NCI-H187 (cell line): ENCODE measurements at regions not wholly inside any gene's neighbourhood (a gene's known extent, or its start where the extent isn't known, plus 50 kb on each side); places are given as distances from the start of the nearest gene placed in this dataset.

Experiments
- DNase-seq, 2 experiments: peaks; one replicate each; lab custom pipeline; 2025; lab: John Stamatoyannopoulos, UW

GRCh38 chr4:152112887-152113286 is 352.1 kb upstream of the GATB start:
- no peak for DNase-seq

DNA sequence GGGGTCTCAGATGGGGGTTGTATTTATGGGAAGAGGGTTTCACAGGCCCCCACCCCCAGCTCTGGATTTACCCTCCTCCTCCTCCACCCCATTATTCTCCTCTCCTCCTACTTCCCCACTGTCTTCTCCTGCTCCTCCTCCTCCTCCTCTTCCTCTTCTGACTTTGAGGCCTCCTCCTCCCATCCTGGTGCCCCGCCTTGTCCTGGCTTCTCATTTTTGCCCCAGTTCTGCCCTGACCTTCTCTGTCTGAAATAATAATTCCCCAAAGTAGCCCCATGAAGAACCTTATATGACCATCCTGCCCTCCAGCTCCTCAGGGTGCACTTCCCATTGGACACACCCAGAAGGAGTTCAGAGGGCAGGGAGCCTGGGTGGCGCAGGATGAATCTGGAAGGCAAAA is 351.4 kb upstream of the GATB start:
- no peak for DNase-seq

- DNase-seq, result no peak
Measured at GRCh38 chr4:152110780-152111179, 350.0 kb upstream of the GATB start.

DNA sequence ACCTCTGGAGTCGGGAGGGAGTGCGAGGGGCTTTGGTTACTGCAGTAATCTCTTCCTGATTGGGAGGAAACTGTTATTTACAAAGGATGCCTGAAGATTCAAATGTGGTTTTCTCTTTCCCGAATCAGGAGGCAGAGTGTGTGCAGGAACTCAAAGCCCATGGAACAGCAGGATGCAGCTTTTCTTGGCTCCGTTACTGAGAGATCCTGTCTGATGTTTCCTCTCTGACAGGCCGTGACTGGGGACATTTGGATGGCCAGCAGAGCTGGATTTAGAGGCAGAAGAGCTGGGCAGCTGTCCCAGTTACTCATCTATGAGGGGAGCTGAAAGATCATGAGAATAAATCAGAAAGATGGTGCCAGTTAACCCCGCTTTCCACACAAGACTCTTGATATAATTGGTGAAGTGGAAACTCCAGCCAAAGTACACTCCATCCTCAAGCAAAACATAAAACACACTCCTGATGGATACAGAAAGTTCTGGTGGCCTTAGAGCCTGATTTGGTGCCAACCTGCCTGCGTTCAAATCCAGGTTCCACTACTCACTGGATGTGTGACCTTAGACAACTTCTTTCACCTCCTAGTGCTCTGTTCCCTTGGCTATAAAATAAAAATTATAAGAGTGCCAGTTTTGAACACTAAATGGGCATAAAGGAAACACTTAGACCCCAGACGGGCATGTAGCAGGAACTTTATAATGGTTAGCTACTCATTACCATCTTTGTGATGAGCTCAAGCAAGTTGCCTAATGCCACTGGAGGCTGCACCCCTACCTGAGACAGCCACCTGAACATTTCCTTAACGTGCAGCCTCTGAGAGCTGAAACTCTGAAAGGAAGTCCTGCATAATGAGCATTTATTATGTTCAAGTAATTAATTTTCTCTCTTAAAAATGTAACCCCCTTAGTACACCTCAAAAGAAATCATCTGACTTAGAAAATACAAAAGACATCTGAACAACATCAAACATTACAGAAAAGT is 349.0 kb upstream of the GATB start:
- DNase-seq, result no peak

GRCh38 chr4:152107736-152108500 is 347.1 kb upstream of the GATB start:
- no peak for DNase-seq

DNA sequence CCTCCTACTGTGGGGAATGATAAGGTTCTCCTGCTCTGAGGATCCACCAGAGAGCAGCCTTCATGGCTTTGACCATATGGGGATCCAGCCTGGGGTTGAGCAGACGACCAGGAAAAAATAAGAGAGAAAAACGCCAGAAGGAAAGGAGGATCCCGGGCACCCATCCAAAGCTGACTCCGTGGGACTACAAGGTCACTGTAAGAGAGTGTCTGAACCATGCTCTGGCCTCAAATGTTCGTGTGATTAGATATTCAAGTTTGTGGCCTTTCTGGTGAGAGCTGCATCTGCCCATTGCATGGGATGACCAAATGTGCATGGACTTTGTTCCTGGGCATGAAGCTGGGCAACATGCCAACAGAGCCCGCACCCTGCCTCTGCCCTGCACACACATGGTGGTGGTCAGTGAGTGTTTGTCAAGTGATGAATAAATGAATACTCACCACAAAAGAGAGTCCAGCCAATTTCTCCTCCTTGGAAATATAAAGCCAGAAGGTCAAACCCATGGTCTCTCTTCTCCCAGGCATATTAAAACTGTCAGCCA is 346.0 kb upstream of the GATB start:
- no peak for DNase-seq

DNA sequence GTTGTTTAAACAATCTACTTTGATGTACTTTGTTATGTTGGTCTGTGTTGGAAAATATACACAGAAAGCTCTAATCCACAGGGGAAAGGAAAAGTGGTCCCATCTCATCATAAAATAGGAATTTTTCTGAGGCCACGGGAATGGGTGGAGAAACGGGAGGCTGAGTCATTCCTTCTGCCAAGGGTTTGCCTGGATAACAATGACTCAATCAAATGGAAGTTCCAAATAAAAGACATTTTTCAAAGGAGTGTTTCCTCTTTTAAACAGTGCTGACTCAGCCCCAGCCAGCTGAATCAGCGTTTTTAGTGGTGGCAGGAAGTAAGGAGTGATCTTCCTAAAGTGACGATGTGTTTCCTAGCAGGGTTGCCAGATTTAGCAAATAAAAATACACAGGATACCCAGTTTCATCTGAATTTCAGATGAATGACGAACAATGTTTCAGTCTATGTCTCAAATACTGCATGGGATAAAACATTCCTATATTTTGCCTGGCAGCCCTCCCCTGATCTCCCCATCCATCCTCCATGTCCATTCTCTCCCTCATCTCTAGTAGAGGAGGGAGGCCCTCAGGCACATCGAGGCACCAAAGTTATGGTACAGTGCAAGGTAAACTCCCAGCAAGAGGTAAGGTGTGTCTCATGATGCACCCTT is 345.4 kb upstream of the GATB start:
- no peak for DNase-seq

DNA sequence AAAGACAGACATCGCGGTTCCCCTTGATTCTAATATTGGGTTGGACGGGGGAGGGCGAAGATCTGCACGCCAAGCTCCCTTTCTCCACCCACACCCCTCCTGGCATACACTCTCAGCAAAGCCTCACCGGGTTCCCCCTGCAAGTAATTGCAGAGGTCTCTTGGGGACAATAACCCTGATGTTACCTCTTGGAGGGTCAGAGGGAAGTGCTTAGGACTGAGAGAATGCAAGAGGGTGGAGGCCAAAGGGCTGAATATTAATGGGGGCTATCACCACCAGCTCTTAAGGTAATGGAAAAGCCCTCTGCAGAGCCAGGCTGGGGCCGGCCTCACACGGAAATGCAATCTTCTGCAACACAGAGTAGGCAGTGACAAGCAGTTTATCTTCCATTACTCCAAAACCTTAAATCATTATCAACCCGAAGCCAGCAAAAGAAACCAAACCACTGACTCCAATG is 344.1 kb upstream of the GATB start:
- DNase-seq, result no peak

- no peak for DNase-seq
Measured at GRCh38 chr4:152104356-152104755, 343.5 kb upstream of the GATB start.

DNA sequence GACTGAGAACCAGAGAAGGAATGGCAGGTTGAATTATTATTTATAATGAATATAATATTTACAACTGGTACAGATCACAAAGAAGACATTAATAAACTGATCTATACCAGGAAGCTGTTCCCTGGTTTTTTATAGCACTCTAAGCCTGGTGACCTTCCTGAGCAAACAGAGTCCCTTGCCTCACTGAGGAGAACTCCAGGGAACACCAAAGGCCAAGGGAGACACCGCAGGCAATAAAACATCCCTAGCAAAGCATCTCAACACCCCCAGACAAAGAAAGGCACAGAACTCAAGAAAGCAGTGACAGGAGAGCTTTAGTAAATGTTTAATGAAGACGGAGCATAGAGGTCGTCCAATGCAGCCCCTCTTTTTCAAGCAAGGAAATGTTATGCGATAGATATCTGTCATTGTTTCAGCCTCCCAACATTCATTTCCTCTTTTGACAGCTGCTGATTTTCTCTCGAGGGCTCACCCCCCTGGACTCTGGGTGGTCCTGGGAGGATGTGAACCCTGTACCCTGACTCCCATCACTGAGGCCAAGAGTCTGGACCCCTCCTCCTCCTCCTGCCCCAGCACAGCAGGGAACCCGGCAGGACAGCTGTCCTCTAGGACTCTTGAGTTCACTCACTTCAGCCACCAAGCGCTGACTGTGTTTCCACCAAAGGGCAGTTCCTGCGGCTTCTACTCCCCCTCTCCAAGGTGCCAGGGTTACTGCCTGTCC is 342.5 kb upstream of the GATB start:
- DNase-seq, result no peak

DNA sequence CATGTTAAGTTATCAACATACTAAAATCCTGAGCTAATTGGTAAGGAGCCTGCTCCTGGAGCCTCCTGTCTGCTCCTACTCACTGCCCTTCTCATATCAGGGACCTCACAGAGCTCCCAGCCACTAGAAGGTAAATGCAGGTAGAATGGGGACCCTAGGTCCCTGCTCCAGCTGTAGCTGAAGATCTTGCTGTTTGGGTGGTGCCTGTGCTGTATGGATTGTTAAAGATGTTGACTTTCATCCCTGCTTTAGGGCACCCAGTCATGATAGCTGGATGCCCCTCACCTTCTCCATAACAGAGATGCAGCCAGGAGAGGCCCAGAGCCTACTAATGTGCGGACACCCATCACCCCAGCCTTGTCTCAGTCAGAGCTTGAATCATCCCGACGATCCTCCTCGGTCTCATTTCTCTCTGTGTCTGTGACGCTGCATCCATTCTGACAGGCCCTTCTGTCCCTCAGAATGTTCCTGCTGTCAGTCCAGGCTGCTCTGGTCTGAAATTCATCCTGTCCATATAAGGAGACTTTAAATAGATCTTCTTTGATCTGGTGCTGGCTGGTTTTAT is 341.7 kb upstream of the GATB start:
- DNase-seq, result no peak

DNA sequence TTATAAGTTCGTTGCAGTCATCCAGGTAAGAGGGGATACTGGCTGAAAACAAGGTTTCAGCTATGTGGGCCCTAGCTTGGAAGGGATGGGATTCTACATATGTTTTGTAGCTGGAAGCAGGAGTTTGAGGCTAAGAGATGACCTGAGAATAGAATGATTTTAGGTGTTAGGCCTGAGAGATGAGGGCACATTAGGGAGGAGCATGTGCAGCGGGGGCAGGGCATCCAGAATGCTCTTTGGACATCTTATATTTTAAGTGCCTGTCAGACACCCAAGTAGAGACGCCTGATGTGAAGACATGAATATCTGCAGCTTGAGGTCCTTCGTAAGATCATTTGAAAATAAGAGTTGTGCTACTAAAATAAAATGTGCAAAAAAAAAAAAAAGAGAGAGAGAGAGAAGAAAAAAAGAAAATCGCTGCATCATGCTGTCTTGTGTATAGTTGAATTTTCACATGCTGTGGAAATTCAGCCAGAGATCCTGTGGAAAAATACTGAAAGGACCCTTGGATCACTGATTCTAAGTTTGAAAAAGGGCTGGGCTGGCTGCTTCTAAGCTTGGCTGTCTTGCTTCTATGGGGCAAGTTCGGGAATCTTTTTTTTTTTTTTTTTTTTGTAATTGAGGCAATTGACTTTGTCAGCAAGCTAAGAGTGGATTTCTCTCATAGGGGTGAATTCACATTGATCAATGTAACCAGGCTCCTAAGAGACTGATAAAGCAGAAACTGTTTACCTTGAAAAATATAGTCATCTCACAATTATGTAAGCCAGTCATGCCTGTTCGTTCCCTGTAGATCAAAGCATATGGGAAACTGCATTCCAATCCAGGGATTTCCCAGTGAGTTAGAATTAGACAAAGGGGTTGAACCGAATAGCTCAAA is 341.0 kb upstream of the GATB start:
- DNase-seq, result no peak

DNA sequence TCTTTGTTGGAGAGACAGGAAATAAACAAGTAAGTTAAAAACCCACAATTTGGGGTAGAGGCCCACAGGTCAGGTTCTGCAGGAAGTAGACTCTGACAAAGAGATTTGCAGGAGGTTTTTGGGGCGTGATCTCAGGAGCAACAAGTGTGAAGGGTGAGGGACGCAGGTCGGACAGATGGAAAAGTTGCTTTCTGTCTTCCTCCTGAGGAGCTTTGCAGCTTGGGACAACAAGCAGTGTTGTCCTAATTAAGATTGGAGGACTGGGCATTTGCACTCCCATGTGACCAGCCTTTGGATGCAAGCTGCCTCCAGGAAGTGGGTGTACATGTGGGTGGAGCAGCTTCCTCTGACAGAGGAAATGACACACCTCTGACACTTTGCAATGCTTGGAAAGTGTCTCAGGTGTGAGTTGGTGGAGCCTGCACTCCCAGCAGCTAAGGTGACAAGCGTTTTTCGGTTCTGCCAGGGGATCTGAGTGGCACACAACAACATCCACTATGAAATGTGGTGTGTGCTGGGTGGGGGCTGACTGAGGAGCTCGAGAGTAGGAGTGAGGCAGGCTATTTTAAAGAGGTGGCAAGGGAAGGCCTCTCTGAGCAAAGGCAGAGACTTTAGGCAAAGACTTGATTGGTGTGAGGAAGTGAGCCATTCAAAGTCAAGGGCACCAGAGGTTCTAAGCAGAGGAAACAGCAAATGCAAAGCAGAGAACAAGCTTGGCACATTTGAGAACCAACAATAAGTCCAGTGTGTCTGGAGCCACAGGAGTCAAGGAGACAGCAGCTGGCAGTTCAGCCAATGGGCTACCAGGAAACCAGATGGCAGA is 339.8 kb upstream of the GATB start:
- no peak for DNase-seq

DNA sequence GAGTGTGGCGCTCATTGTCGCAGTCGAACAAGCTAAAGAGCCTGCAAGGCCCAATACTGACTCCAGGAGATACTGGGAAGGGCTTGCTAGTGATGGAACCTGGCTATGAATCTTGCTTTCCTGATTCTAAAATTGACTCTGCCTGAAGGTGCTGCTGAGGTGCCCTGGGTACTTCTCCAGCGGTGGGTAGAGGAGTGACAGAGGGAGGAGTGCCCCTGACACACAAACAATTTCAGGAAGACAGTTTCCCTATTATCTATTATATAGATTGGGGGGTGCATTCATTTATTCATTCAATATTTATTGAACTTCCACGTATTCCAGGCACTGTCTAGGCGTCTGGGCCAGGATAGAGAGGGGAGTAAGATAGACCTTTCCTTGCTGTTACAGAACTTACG is 339.2 kb upstream of the GATB start:
- no peak for DNase-seq

DNA sequence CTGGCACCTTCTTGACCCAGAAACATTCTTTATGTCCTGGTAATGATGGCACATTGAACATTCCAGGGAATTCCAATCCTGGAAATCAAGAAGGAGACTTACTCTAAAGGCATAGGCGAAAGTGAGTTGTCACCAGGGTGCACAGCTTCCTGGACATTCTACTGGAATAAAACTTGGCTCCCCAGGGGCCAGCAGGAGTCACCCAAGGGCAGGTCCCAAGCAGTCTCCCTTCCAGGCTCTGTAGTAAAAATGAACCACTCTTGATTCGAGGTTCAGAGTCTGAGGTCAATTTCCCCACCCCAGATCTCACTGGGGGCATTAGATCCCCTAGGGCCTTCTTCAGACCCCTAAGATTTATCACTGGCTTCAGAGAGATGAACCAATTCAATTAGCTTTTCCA is 338.7 kb upstream of the GATB start:
- no peak for DNase-seq

- DNase-seq, result no peak
Measured at GRCh38 chr4:152099061-152099425, 338.2 kb upstream of the GATB start.

DNA sequence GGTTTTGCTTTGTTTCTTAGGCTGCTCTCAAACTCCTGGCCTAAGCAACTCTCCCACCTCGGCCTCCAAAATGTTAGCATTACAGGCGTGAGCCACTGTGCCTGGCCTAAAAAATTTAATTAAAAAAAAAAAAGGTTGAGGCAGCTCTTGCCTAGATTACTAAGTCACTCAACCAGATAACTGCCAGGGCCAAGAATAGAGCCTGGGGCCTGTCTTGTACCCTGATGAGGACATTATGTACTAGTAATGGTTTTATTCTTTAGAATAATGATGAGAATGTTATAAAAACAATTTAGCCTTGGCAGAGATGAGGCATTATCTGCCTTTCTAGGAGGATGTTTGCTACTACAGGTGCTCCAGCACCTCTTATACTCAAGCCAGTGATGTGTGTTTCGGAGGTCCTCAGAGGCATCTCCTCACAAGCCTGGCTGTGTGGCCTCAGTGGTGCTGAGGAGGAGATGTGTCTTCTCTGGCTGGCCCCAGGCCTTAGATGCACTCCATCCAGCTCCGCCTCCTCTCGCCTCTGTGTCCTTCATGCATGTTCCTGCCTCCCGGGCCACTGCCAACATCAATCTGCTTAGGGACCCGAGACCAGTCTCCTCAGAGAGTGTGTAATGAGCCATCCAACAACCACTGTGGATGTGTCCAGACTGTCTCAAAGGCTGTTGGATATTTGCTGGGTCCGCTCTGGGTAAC is 337.7 kb upstream of the GATB start:
- DNase-seq, result no peak

DNA sequence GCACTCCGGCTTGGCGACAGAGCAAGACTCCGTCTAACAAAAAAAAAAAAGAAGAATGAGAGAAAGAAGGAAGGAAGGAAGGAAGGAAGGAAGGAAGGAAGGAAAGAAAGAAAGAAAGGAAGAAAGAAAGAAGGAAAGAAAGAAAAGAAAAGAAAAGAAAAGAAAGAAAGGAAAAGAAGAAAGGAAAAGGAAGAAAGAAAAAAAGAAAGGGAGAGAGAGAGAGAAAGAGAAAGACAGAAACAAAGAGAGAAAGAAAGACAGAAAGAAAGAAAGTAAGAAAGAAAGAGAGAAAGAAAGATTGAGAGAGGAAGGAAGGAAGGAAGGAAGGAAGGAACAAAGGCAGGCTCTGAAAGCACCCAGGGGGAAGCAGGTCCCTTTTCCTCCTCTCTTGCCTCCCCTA is 336.6 kb upstream of the GATB start:
- DNase-seq, result no peak

GRCh38 chr4:152095701-152096070 is 334.9 kb upstream of the GATB start:
- no peak for DNase-seq
